ENCODE measurements at regions not wholly inside any gene's neighbourhood (a gene's known extent, or its start where the extent isn't known, plus 50 kb on each side); places are given as distances from the start of the nearest gene placed in this dataset.

GRCh38 chr13:100986571-100986970 is 312.0 kb upstream of the TMTC4 start:
- TF ChIP-seq CEBPB (IDR thresholded peaks at IDR 0.05; ENCODE audit: low read depth, low read length) = no peak
- TF ChIP-seq CTCF (conservative IDR thresholded peaks at IDR 0.05; ENCODE audit: low read depth, low read length) = no peak
- TF ChIP-seq POLR2A (IDR thresholded peaks at IDR 0.05; ENCODE audit: low read depth, low read length) = no peak
- no peak for TF ChIP-seq RCOR1 (IDR thresholded peaks at IDR 0.05; ENCODE audit: insufficient replicate concordance, low read length)
- no peak for TF ChIP-seq SMC3 (IDR thresholded peaks at IDR 0.05; ENCODE audit: low read depth, low read length)
- TF ChIP-seq RFX5 (IDR thresholded peaks at IDR 0.05; ENCODE audit: low read depth, low read length) = no peak
- no peak for TF ChIP-seq BHLHE40 (IDR thresholded peaks at IDR 0.05; ENCODE audit: low read depth, low read length)
- TF ChIP-seq RAD21 (IDR thresholded peaks at IDR 0.05; ENCODE audit: low read length) = no peak
- TF ChIP-seq CHD1 (IDR thresholded peaks at IDR 0.05; ENCODE audit: low read depth, low read length) = no peak
- no peak for TF ChIP-seq USF2 (IDR thresholded peaks at IDR 0.05; ENCODE audit: low read depth, low read length)
